ENCODE measurements at regions not wholly inside any gene's neighbourhood (a gene's known extent, or its start where the extent isn't known, plus 50 kb on each side); places are given as distances from the start of the nearest gene placed in this dataset.

GRCh38 chr11:97617031-97617430, 1227.2 kb downstream of the JRKL start:
- TF ChIP-seq CTCF (IDR thresholded peaks at IDR 0.05) (no peak), RCOR1 (IDR thresholded peaks at IDR 0.05; ENCODE audit: low read length) (no peak), GABPA (IDR thresholded peaks at IDR 0.05; ENCODE audit: low read depth) (no peak), USF2 (IDR thresholded peaks at IDR 0.05; ENCODE audit: borderline replicate concordance, low read depth, low read length) (no peak), TEAD4 (IDR thresholded peaks at IDR 0.05; ENCODE audit: borderline replicate concordance, insufficient read depth) (no peak), FOXJ3 (CRISPR knock-in tag; IDR thresholded peaks at IDR 0.05) (no peak), POLR2AphosphoS5 (IDR thresholded peaks at IDR 0.05; ENCODE audit: low read depth, low read length) (no peak), REST (IDR thresholded peaks at IDR 0.05; ENCODE audit: low read depth, low read length) (no peak), TAF1 (IDR thresholded peaks at IDR 0.05; ENCODE audit: borderline replicate concordance, low read depth, low read length) (no peak)

Measured in SK-N-SH (cell line).